Spleen (tissue), 7 donors: ENCODE measurements at regions not wholly inside any gene's neighbourhood (a gene's known extent, or its start where the extent isn't known, plus 50 kb on each side); places are given as distances from the start of the nearest gene placed in this dataset.

Source experiments
- CTCF ChIP-seq, 11 experiments: fragments of 200-600 bp in 7 of 11; fragments of 450-650 bp in 4 of 11; sonication (generic) in 4 of 11; IDR thresholded peaks in 8 of 11; conservative IDR thresholded peaks in 3 of 11; 1 replicate in 7 of 11; 2 replicates in 4 of 11; pipeline versions ENCODE4 v1.4.0 to v1.8.0; 2016 to 2021; ENCODE audit warnings: antibody characterized with exemption in 11 of 11, inconsistent platforms in 4 of 11, mild to moderate bottlenecking in 1 of 11
- POLR2A ChIP-seq, 3 donors: fragments of 450-650 bp; IDR thresholded peaks; one replicate each; pipeline ENCODE4 v1.5.1; 2017; ENCODE audit warnings: antibody characterized with exemption in 3 of 3, mild to moderate bottlenecking in 1 of 3
- donor health status: DM: no; HTN: no; CAD: no; lungs with moderate emphysema.
- donor health status: DM: no; HTN: no; CAD: no.
- donor health status: DM: no; HTN: no; CAD: no.

DNA sequence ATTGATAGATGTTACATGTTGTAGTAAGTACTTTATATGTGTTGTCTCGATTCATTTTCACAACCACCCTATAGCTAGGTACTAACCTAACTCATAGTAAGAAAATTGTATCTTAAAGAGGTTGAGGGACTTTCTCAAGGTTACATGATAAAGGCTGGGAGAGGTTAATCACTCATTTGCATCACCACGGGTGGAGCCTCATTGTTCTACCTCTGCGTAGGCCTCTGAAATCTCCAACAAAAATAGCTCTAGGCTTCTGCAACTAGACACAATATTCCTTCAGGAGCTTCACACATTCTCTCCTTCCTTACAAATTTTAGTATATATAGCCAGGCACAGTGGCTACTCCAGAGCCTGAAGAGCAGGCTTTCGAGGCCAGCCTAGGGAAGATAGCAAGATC, 408.9 kb upstream of the ANO5 start:
- TF ChIP-seq CTCF (IDR thresholded peaks at IDR 0.05 in 8 of 11, conservative IDR thresholded peaks at IDR 0.05 in 3 of 11) (no peak), POLR2A (IDR thresholded peaks at IDR 0.05) (no peak)
